ENCODE measurements at regions not wholly inside any gene's neighbourhood (a gene's known extent, or its start where the extent isn't known, plus 50 kb on each side); places are given as distances from the start of the nearest gene placed in this dataset.

DNA sequence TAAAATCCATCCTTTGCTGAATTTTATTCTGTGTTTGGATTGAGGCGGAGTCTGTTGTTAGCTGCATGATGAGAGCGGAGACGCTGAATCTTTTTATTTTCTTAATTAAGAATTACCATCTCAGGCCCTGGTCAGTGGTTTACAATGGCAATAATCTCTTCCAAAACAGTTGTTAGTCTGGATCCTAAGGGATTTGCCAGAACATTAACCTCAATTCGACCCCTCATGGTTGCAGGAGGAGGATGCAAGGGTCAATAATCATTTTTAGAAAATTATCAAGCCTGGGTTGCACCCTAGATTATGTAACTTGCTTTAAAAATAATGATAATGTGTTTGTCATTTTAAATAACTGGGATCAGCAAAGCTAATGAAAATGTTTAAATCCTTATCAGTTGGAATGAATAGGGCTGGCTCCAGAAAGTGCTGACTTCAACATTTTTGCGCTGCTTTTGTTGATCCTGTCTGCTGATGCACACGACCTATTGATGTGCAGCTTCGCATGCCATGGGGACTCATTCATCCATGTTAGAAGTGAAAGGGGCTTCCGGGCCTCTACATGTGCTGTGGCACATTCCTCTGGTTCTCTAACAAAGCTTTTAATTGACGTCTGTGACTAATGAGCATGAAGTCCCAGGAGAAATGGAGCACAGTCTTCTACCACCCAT lies 80.7 kb upstream of the KIAA1217 start:
- Histone ChIP-seq H3K27me3 (ENCODE audit: insufficient read depth, low read length) (no peaks in the 10 kb centered on the region), H3K36me3 (ENCODE audit: insufficient read depth, low read length) (no peaks in the 10 kb centered on the region), H3K4me3 (ENCODE audit: low read length) (peak overlapping the region; percentile 0), H3K4me1 (ENCODE audit: insufficient read depth, low read length) (peaks cover 26% of the 10 kb centered on the region), H3K9me3 (ENCODE audit: low read length) (no peaks in the 10 kb centered on the region), H2AFZ (ENCODE audit: low read depth, low read length) (no peak overlapping the region)

DNA sequence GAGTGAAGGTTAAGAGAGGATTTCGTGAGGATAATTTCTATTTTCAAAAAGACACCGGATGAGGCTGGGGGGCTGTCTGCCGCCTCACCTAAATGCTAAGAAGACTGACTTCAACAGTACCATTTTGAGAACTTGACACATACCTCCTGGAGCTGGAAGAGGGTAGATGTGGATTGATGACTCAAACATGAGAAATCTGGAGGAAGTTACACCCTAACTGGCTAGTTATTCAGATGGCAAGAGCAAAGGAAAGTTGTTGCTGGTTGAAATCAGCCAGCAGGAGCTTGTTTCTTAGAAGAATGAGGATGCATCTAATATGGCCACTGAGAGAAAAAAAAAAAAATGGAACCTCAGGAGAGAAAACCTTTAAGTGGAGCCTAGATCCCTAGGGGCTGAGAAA lies 76.2 kb upstream of the KIAA1217 start:
- no peak overlapping the region for H3K4me3 ChIP-seq (ENCODE audit: low read length)

GRCh38 chr10:24133835-24134234 lies 75.1 kb upstream of the KIAA1217 start:
- Histone ChIP-seq H3K9me3 (ENCODE audit: low read length) (no peaks in the 10 kb centered on the region), H3K4me1 (ENCODE audit: insufficient read depth, low read length) (peaks cover 4% of the 10 kb centered on the region), H3K27me3 (ENCODE audit: insufficient read depth, low read length) (no peaks in the 10 kb centered on the region), H3K36me3 (ENCODE audit: insufficient read depth, low read length) (no peaks in the 10 kb centered on the region), H2AFZ (ENCODE audit: low read depth, low read length) (no peak overlapping the region), H3K4me3 (ENCODE audit: low read length) (no peak overlapping the region)

More for the DNA sequence above, 76.2 kb upstream of the KIAA1217 start:
- Histone ChIP-seq H3K27me3 (ENCODE audit: insufficient read depth, low read length) (no peaks in the 10 kb centered on the region), H3K4me1 (ENCODE audit: insufficient read depth, low read length) (peaks cover 15% of the 10 kb centered on the region), H3K9me3 (ENCODE audit: low read length) (no peaks in the 10 kb centered on the region), H2AFZ (ENCODE audit: low read depth, low read length) (no peak overlapping the region), H3K36me3 (ENCODE audit: insufficient read depth, low read length) (no peaks in the 10 kb centered on the region)

DNA sequence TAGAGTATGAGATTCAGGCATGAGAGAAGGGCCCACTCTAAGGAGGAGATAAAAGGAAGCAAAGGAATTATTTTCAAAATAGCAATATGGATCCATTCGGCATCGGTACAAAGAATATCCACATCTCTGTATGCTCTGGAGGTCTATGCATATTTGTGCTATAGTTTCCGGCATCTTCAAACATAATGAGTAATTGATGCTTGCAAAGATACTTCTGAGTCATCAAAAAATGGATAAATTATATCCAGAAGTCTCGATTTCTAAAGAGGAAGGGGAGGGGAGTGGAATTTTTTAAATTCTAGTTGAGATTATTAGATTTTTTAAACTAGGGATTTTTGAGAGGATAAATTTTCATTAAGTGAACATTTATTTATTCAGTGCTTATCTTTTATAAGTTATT lies 72.9 kb upstream of the KIAA1217 start:
- H3K4me1 ChIP-seq (ENCODE audit: insufficient read depth, low read length): no peaks in the 10 kb centered on the region
- no peaks in the 10 kb centered on the region for H3K27me3 ChIP-seq (ENCODE audit: insufficient read depth, low read length)
- H3K9me3 ChIP-seq (ENCODE audit: low read length): peaks cover 2% of the 10 kb centered on the region
- H2AFZ ChIP-seq (ENCODE audit: low read depth, low read length): no peak overlapping the region
- no peaks in the 10 kb centered on the region for H3K36me3 ChIP-seq (ENCODE audit: insufficient read depth, low read length)
- no peak overlapping the region for H3K4me3 ChIP-seq (ENCODE audit: low read length)

- H3K4me1 ChIP-seq (ENCODE audit: insufficient read depth, low read length): no peaks in the 10 kb centered on the region
- no peak overlapping the region for H2AFZ ChIP-seq (ENCODE audit: low read depth, low read length)
- H3K36me3 ChIP-seq (ENCODE audit: insufficient read depth, low read length): no peaks in the 10 kb centered on the region
- H3K4me3 ChIP-seq (ENCODE audit: low read length): no peak overlapping the region
- H3K9me3 ChIP-seq (ENCODE audit: low read length): no peaks in the 10 kb centered on the region
- no peaks in the 10 kb centered on the region for H3K27me3 ChIP-seq (ENCODE audit: insufficient read depth, low read length)
Observed at GRCh38 chr10:24147321-24147720, 61.6 kb upstream of the KIAA1217 start.

- H3K27me3 ChIP-seq (ENCODE audit: insufficient read depth, low read length): no peaks in the 10 kb centered on the region
Observed at GRCh38 chr10:24149640-24150039, 59.3 kb upstream of the KIAA1217 start.

DNA sequence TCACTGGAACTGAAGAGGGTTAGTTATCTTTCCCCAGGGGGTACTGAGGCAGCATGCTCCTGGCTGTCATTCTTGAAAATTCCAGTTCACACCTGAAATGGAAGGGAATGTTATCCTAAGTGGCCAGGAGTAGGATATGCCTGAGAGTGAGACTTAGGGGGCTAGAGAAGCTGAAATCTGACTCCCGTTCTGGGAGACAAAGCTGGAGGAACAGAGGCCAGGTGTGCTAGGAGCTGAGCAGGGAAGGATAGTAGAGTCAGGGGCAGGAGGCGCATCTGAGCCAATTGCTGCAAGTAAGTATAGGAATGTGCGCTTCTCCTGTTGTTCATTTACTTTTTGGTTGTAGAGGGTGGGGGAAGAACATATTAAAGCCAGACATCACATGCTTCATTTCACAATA lies 58.1 kb upstream of the KIAA1217 start:
- no peaks in the 10 kb centered on the region for H3K4me1 ChIP-seq (ENCODE audit: insufficient read depth, low read length)
- no peaks in the 10 kb centered on the region for H3K36me3 ChIP-seq (ENCODE audit: insufficient read depth, low read length)
- H3K9me3 ChIP-seq (ENCODE audit: low read length): no peaks in the 10 kb centered on the region
- H3K27me3 ChIP-seq (ENCODE audit: insufficient read depth, low read length): no peaks in the 10 kb centered on the region
- H3K4me3 ChIP-seq (ENCODE audit: low read length): no peak overlapping the region
- H2AFZ ChIP-seq (ENCODE audit: low read depth, low read length): no peak overlapping the region

More at GRCh38 chr10:24149640-24150039, 59.3 kb upstream of the KIAA1217 start:
- no peaks in the 10 kb centered on the region for H3K4me1 ChIP-seq (ENCODE audit: insufficient read depth, low read length)
- H3K4me3 ChIP-seq (ENCODE audit: low read length): no peak overlapping the region
- no peak overlapping the region for H2AFZ ChIP-seq (ENCODE audit: low read depth, low read length)
- no peaks in the 10 kb centered on the region for H3K9me3 ChIP-seq (ENCODE audit: low read length)
- H3K36me3 ChIP-seq (ENCODE audit: insufficient read depth, low read length): no peaks in the 10 kb centered on the region

DNA sequence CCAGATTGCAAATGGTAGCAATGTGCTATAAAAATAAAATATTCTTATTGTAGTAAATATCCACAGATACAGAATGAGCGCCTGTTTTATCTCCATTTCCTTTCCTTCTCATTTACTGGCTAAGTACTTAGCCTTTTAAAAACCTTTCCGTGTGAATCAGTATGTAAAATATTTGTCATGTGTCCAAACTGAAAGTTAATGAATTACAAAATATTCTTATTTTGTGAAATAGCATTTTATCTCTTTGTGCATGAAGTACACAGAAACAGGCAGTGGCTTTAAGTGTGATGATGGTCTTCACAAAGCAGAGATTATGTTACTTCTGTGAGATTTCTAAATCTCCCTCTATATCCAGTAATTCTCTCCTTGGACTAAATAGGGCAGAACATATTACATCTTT lies 56.7 kb upstream of the KIAA1217 start:
- Histone ChIP-seq H3K27me3 (ENCODE audit: insufficient read depth, low read length) (no peaks in the 10 kb centered on the region), H3K4me1 (ENCODE audit: insufficient read depth, low read length) (no peaks in the 10 kb centered on the region), H2AFZ (ENCODE audit: low read depth, low read length) (no peak overlapping the region), H3K36me3 (ENCODE audit: insufficient read depth, low read length) (no peaks in the 10 kb centered on the region), H3K9me3 (ENCODE audit: low read length) (no peaks in the 10 kb centered on the region), H3K4me3 (ENCODE audit: low read length) (no peak overlapping the region)

- Histone ChIP-seq H3K36me3 (ENCODE audit: insufficient read depth, low read length) (no peaks in the 10 kb centered on the region), H3K27me3 (ENCODE audit: insufficient read depth, low read length) (no peaks in the 10 kb centered on the region), H3K9me3 (ENCODE audit: low read length) (no peaks in the 10 kb centered on the region), H3K4me3 (ENCODE audit: low read length) (no peak overlapping the region), H2AFZ (ENCODE audit: low read depth, low read length) (no peak overlapping the region), H3K4me1 (ENCODE audit: insufficient read depth, low read length) (no peaks in the 10 kb centered on the region)
Observed at GRCh38 chr10:24153031-24153430, 55.9 kb upstream of the KIAA1217 start.

DNA sequence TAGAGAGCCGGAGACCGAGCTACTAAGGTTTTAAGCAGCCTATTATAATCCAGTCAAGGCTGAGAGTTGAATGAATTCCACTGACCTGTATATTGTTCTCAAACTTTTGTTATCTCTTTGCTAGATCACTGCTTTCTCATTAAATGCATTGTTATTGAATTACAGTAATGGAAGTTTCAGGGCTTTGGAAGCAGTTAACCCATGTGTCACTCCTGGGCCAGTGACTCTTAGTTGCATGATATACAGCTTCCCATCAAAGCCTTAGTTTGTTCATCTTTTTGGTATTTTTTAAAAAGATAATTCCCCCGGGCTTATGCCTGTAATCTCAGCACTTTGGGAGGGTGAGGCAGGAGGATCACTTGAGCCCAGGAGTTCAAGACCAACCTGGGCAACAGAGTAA lies 55.4 kb upstream of the KIAA1217 start:
- Histone ChIP-seq H2AFZ (ENCODE audit: low read depth, low read length) (no peak overlapping the region), H3K4me3 (ENCODE audit: low read length) (no peak overlapping the region), H3K27me3 (ENCODE audit: insufficient read depth, low read length) (no peaks in the 10 kb centered on the region), H3K9me3 (ENCODE audit: low read length) (no peaks in the 10 kb centered on the region), H3K4me1 (ENCODE audit: insufficient read depth, low read length) (no peaks in the 10 kb centered on the region), H3K36me3 (ENCODE audit: insufficient read depth, low read length) (no peaks in the 10 kb centered on the region)

DNA sequence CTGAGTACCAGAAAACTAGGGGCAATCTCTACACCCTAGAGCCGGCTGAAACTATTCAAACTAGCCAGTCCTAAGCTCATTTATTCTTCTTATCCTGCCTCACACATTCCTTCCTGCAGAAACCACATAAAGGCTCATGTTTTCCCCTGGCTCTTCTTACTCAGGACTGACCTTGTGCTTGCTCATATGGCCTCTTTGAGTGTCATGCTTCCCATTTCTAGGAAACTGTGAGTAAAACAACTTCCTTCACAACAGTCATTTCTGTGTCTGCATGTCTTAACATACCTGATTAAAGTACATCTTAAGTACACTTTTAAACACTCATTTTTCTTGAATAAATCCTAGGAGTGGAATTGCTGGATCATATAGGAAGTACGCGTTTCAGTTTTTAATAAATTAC lies 52.3 kb upstream of the KIAA1217 start:
- no peaks in the 10 kb centered on the region for H3K4me1 ChIP-seq (ENCODE audit: insufficient read depth, low read length)
- H3K4me3 ChIP-seq (ENCODE audit: low read length): no peak overlapping the region
- no peaks in the 10 kb centered on the region for H3K27me3 ChIP-seq (ENCODE audit: insufficient read depth, low read length)
- no peaks in the 10 kb centered on the region for H3K9me3 ChIP-seq (ENCODE audit: low read length)
- no peak overlapping the region for H2AFZ ChIP-seq (ENCODE audit: low read depth, low read length)
- no peaks in the 10 kb centered on the region for H3K36me3 ChIP-seq (ENCODE audit: insufficient read depth, low read length)

- Histone ChIP-seq H3K4me1 (ENCODE audit: insufficient read depth, low read length) (no peaks in the 10 kb centered on the region), H3K4me3 (ENCODE audit: low read length) (no peak overlapping the region), H3K9me3 (ENCODE audit: low read length) (no peaks in the 10 kb centered on the region), H2AFZ (ENCODE audit: low read depth, low read length) (no peak overlapping the region), H3K27me3 (ENCODE audit: insufficient read depth, low read length) (no peaks in the 10 kb centered on the region), H3K36me3 (ENCODE audit: insufficient read depth, low read length) (no peaks in the 10 kb centered on the region)
Observed at GRCh38 chr10:24157567-24157966, 51.4 kb upstream of the KIAA1217 start.
